Stomach smooth muscle (tissue), 2 donors: ENCODE measurements at regions not wholly inside any gene's neighbourhood (a gene's known extent, or its start where the extent isn't known, plus 50 kb on each side); places are given as distances from the start of the nearest gene placed in this dataset.

ENCODE experiments used
- H3K27ac ChIP-seq: one replicate; pipeline ENCODE4 v1.7.0; 2013; ENCODE audit warnings: mild to moderate bottlenecking, low read length, inconsistent platforms
- H3K27me3 ChIP-seq, 2 donors: one replicate each; pipeline ENCODE4 v1.7.0; 2013; ENCODE audit warnings: low read length in 2 of 2; ENCODE audit not compliant: insufficient read depth in 2 of 2, control insufficient read depth in 1 of 2
- H3K36me3 ChIP-seq, 2 donors: one replicate each; pipeline ENCODE4 v1.7.0; 2013; ENCODE audit warnings: low read length in 2 of 2; ENCODE audit not compliant: control insufficient read depth in 2 of 2, insufficient read depth in 2 of 2
- H3K4me1 ChIP-seq: one replicate; pipeline ENCODE4 v1.7.0; 2013; ENCODE audit warnings: low read length; ENCODE audit not compliant: control insufficient read depth, insufficient read depth
- H3K4me3 ChIP-seq, 2 donors: one replicate each; pipeline ENCODE4 v1.7.0; 2013; ENCODE audit warnings: low read length in 2 of 2
- H3K9ac ChIP-seq, 2 donors: one replicate each; pipeline ENCODE4 v1.7.0; 2013; ENCODE audit warnings: low read length in 2 of 2, mild to moderate bottlenecking in 1 of 2
- H3K9me3 ChIP-seq, 2 donors: one replicate each; pipeline ENCODE4 v1.7.0; 2013; ENCODE audit warnings: low read length in 2 of 2; ENCODE audit not compliant: control insufficient read depth in 2 of 2
- donor health status: healthy.
- donor health status: Pancreatic carcinoma.

GRCh38 chrX:74251006-74251930 lies 52.7 kb upstream of the ZCCHC13 start:
- peaks cover 0 to 12% of the 10 kb centered on the region in 2 donors for H3K27me3 ChIP-seq
- no peaks in the 10 kb centered on the region for H3K36me3 ChIP-seq
- no peak overlapping the region for H3K4me3 ChIP-seq
- no peaks in the 10 kb centered on the region for H3K9me3 ChIP-seq
- H3K4me1 ChIP-seq, result no peaks in the 10 kb centered on the region
- H3K9ac ChIP-seq, result no peak overlapping the region
- no peak overlapping the region for H3K27ac ChIP-seq

GRCh38 chrX:74250574-74250973 lies 53.4 kb upstream of the ZCCHC13 start:
- Histone ChIP-seq H3K9ac (no peak overlapping the region), H3K4me1 (no peaks in the 10 kb centered on the region), H3K9me3 (no peaks in the 10 kb centered on the region), H3K27ac (no peak overlapping the region), H3K4me3 (no peak overlapping the region), H3K27me3 (peaks cover 0 to 12% of the 10 kb centered on the region in 2 donors), H3K36me3 (no peaks in the 10 kb centered on the region)

- Histone ChIP-seq H3K4me3 (no peak overlapping the region), H3K27me3 (peaks cover 0 to 12% of the 10 kb centered on the region in 2 donors), H3K36me3 (no peaks in the 10 kb centered on the region), H3K27ac (no peak overlapping the region), H3K9ac (no peak overlapping the region), H3K9me3 (no peaks in the 10 kb centered on the region), H3K4me1 (no peaks in the 10 kb centered on the region)
Observed at GRCh38 chrX:74249963-74250362, 54.0 kb upstream of the ZCCHC13 start.

- Histone ChIP-seq H3K9me3 (no peaks in the 10 kb centered on the region), H3K4me3 (no peak overlapping the region), H3K36me3 (no peaks in the 10 kb centered on the region), H3K27ac (no peak overlapping the region), H3K9ac (no peak overlapping the region), H3K4me1 (no peaks in the 10 kb centered on the region), H3K27me3 (peaks cover 0 to 6% of the 10 kb centered on the region in 2 donors)
Observed at GRCh38 chrX:74248889-74249288, 55.1 kb upstream of the ZCCHC13 start.

- Histone ChIP-seq H3K36me3 (no peaks in the 10 kb centered on the region), H3K4me3 (no peak overlapping the region), H3K27ac (no peak overlapping the region), H3K9me3 (no peaks in the 10 kb centered on the region), H3K27me3 (peaks cover 0 to 6% of the 10 kb centered on the region in 2 donors), H3K4me1 (no peaks in the 10 kb centered on the region), H3K9ac (no peak overlapping the region)
Observed at GRCh38 chrX:74246524-74246923, 57.5 kb upstream of the ZCCHC13 start.

- H3K4me1 ChIP-seq, result no peaks in the 10 kb centered on the region
- no peak overlapping the region for H3K9ac ChIP-seq
- peaks cover 0 to 8% of the 10 kb centered on the region in 2 donors for H3K36me3 ChIP-seq
- no peaks in the 10 kb centered on the region for H3K27me3 ChIP-seq
- no peak overlapping the region for H3K4me3 ChIP-seq
- H3K9me3 ChIP-seq, result no peaks in the 10 kb centered on the region
- no peak overlapping the region for H3K27ac ChIP-seq
Observed at GRCh38 chrX:74242484-74243138, 61.4 kb upstream of the ZCCHC13 start.

- no peaks in the 10 kb centered on the region for H3K9me3 ChIP-seq
- H3K4me3 ChIP-seq, result no peak overlapping the region
- H3K4me1 ChIP-seq, result no peaks in the 10 kb centered on the region
- H3K9ac ChIP-seq, result no peak overlapping the region
- H3K36me3 ChIP-seq, result peaks cover 0 to 8% of the 10 kb centered on the region in 2 donors
- H3K27ac ChIP-seq, result no peak overlapping the region
- no peaks in the 10 kb centered on the region for H3K27me3 ChIP-seq
Observed at GRCh38 chrX:74242050-74242449, 61.9 kb upstream of the ZCCHC13 start.

GRCh38 chrX:74238771-74239170 lies 65.2 kb upstream of the ZCCHC13 start:
- peaks cover 0 to 8% of the 10 kb centered on the region in 2 donors for H3K36me3 ChIP-seq
- H3K9ac ChIP-seq, result no peak overlapping the region
- H3K4me3 ChIP-seq, result no peak overlapping the region
- no peaks in the 10 kb centered on the region for H3K9me3 ChIP-seq
- H3K27me3 ChIP-seq, result no peaks in the 10 kb centered on the region
- H3K27ac ChIP-seq, result no peak overlapping the region
- no peaks in the 10 kb centered on the region for H3K4me1 ChIP-seq

GRCh38 chrX:74234818-74235217 lies 69.2 kb upstream of the ZCCHC13 start:
- no peaks in the 10 kb centered on the region for H3K4me1 ChIP-seq
- no peak overlapping the region for H3K27ac ChIP-seq
- H3K27me3 ChIP-seq, result no peaks in the 10 kb centered on the region
- H3K36me3 ChIP-seq, result peaks cover 0 to 8% of the 10 kb centered on the region in 2 donors
- H3K9me3 ChIP-seq, result no peaks in the 10 kb centered on the region
- no peak overlapping the region for H3K9ac ChIP-seq
- H3K4me3 ChIP-seq, result no peak overlapping the region

- H3K36me3 ChIP-seq, result no peaks in the 10 kb centered on the region
- no peaks in the 10 kb centered on the region for H3K4me1 ChIP-seq
- H3K9me3 ChIP-seq, result no peaks in the 10 kb centered on the region
- no peak overlapping the region for H3K27ac ChIP-seq
- H3K4me3 ChIP-seq, result no peak overlapping the region
- no peak overlapping the region for H3K9ac ChIP-seq
- no peaks in the 10 kb centered on the region for H3K27me3 ChIP-seq
Observed at GRCh38 chrX:74232859-74233258, 71.1 kb upstream of the ZCCHC13 start.

- Histone ChIP-seq H3K9me3 (no peaks in the 10 kb centered on the region), H3K4me1 (no peaks in the 10 kb centered on the region), H3K27me3 (no peaks in the 10 kb centered on the region), H3K4me3 (no peak overlapping the region), H3K27ac (no peak overlapping the region), H3K9ac (no peak overlapping the region), H3K36me3 (no peaks in the 10 kb centered on the region)
Observed at GRCh38 chrX:74231625-74232024, 72.4 kb upstream of the ZCCHC13 start.
